Fibroblast of lung (primary cell): ENCODE measurements at regions not wholly inside any gene's neighbourhood (a gene's known extent, or its start where the extent isn't known, plus 50 kb on each side); places are given as distances from the start of the nearest gene placed in this dataset.

Source experiments
- DNase-seq, 2 donors: peaks; one replicate each; pipeline versions ENCODE4 v3.0.0 to v3.0.0-alpha.2; 2010; ENCODE audit warnings: low read depth in 2 of 2
- H2AFZ ChIP-seq: 2 replicates; pipeline ENCODE4 v1.5.1; 2012; ENCODE audit warnings: low read length, control low read depth, inconsistent platforms
- H3K27ac ChIP-seq: 2 replicates; pipeline ENCODE4 v1.5.1; 2011; ENCODE audit warnings: low read length, control low read depth; ENCODE audit not compliant: insufficient read depth
- H3K27me3 ChIP-seq: 2 replicates; pipeline ENCODE4 v1.5.1; 2011; ENCODE audit warnings: mild to moderate bottlenecking, low read length; ENCODE audit not compliant: control insufficient read depth, insufficient read depth
- H3K36me3 ChIP-seq: 2 replicates; pipeline ENCODE4 v1.5.1; 2011; ENCODE audit warnings: low read length; ENCODE audit not compliant: control insufficient read depth, insufficient read depth
- H3K4me1 ChIP-seq: 2 replicates; pipeline ENCODE4 v1.5.1; 2011; ENCODE audit warnings: low read length; ENCODE audit not compliant: control insufficient read depth, insufficient read depth; ENCODE audit errors: extremely low read depth
- H3K4me2 ChIP-seq: 2 replicates; pipeline ENCODE4 v1.5.1; 2011; ENCODE audit warnings: low read length, control low read depth; ENCODE audit not compliant: insufficient read depth; ENCODE audit errors: extremely low read depth
- H3K4me3 ChIP-seq, 4 experiments: fragments of 200-600 bp in 1 of 4; sonication (generic) in 1 of 4; replicated peaks in 1 of 4; 2 replicates each; pipeline ENCODE4 v1.5.1; 2011 to 2016; ENCODE audit warnings: low read length in 4 of 4, low read depth in 3 of 4, mild to moderate bottlenecking in 3 of 4, control low read depth in 2 of 4, inconsistent platforms in 1 of 4, mixed read lengths in 1 of 4; ENCODE audit not compliant: insufficient read depth in 1 of 4; ENCODE audit errors: control extremely low read depth in 1 of 4
- H3K79me2 ChIP-seq: 2 replicates; pipeline ENCODE4 v1.5.1; 2012; ENCODE audit warnings: mild to moderate bottlenecking, low read length, inconsistent platforms; ENCODE audit not compliant: control insufficient read depth, insufficient read depth
- H3K9ac ChIP-seq: 2 replicates; pipeline ENCODE4 v1.5.1; 2011; ENCODE audit warnings: mild to moderate bottlenecking, low read length, control low read depth; ENCODE audit not compliant: insufficient read depth
- H3K9me3 ChIP-seq: 2 replicates; pipeline ENCODE4 v1.5.1; 2012; ENCODE audit warnings: low read depth, low read length; ENCODE audit not compliant: control insufficient read depth, insufficient read depth
- H4K20me1 ChIP-seq: 2 replicates; pipeline ENCODE4 v1.5.1; 2011; ENCODE audit warnings: low read length; ENCODE audit not compliant: control insufficient read depth, insufficient read depth; ENCODE audit errors: extremely low read depth
- CTCF ChIP-seq, 2 donors: IDR thresholded peaks in 1 of 2; conservative IDR thresholded peaks in 1 of 2; 1 replicate in 1 of 2; 2 replicates in 1 of 2; pipeline ENCODE4 v1.5.1; 2011 to 2012; ENCODE audit warnings: low read length in 2 of 2, control low read depth in 1 of 2, inconsistent platforms in 1 of 2, low read depth in 1 of 2, mild to moderate bottlenecking in 1 of 2
- EZH2 ChIP-seq: IDR thresholded peaks from 2 replicates; pipeline ENCODE4 v1.5.1; 2012; ENCODE audit warnings: low read length, control low read depth, mild to moderate bottlenecking; ENCODE audit errors: missing control alignments

GRCh38 chr6:150303256-150303655 lies 65.6 kb upstream of the IYD start:
- no peak for DNase-seq
- Histone ChIP-seq H3K4me2 (no peak overlapping the region), H3K36me3 (no peaks in the 10 kb centered on the region), H3K9me3 (no peaks in the 10 kb centered on the region), H3K79me2 (no peaks in the 10 kb centered on the region), H3K4me1 (no peaks in the 10 kb centered on the region), H3K9ac (no peak overlapping the region), H4K20me1 (no peaks in the 10 kb centered on the region), H3K4me3 (no peak overlapping the region), H3K27me3 (no peaks in the 10 kb centered on the region), H2AFZ (no peak overlapping the region), H3K27ac (no peak overlapping the region)
- no peak for TF ChIP-seq CTCF (conservative IDR thresholded peaks at IDR 0.05 in 1 of 2, IDR thresholded peaks at IDR 0.05 in 1 of 2; ENCODE audit: low read depth in 1 of 2, low read length in 2 of 2)
- no peak for TF ChIP-seq EZH2

- H2AFZ ChIP-seq: no peak overlapping the region
- no peaks in the 10 kb centered on the region for H3K4me1 ChIP-seq
- H3K9me3 ChIP-seq: no peaks in the 10 kb centered on the region
- no peak overlapping the region for H3K4me2 ChIP-seq
- no peak overlapping the region for H3K27ac ChIP-seq
- H3K36me3 ChIP-seq: no peaks in the 10 kb centered on the region
- H3K27me3 ChIP-seq: no peaks in the 10 kb centered on the region
- no peak overlapping the region for H3K9ac ChIP-seq
- no peak for DNase-seq
- TF ChIP-seq EZH2: no peak
- no peak for TF ChIP-seq CTCF (conservative IDR thresholded peaks at IDR 0.05 in 1 of 2, IDR thresholded peaks at IDR 0.05 in 1 of 2; ENCODE audit: low read depth in 1 of 2, low read length in 2 of 2)
- H3K79me2 ChIP-seq: no peaks in the 10 kb centered on the region
- H4K20me1 ChIP-seq: no peaks in the 10 kb centered on the region
- H3K4me3 ChIP-seq: no peak overlapping the region
Measured at GRCh38 chr6:150304429-150304828, 64.4 kb upstream of the IYD start.

GRCh38 chr6:150306290-150306689 lies 62.5 kb upstream of the IYD start:
- H3K9me3 ChIP-seq: no peaks in the 10 kb centered on the region
- H3K4me3 ChIP-seq: no peak overlapping the region
- no peaks in the 10 kb centered on the region for H3K36me3 ChIP-seq
- DNase-seq: no peak
- no peak for TF ChIP-seq EZH2
- TF ChIP-seq CTCF (conservative IDR thresholded peaks at IDR 0.05 in 1 of 2, IDR thresholded peaks at IDR 0.05 in 1 of 2; ENCODE audit: low read depth in 1 of 2, low read length in 2 of 2): no peak
- H3K27me3 ChIP-seq: no peaks in the 10 kb centered on the region
- H3K27ac ChIP-seq: no peak overlapping the region
- H4K20me1 ChIP-seq: no peaks in the 10 kb centered on the region
- no peaks in the 10 kb centered on the region for H3K4me1 ChIP-seq
- H3K9ac ChIP-seq: no peak overlapping the region
- H2AFZ ChIP-seq: no peak overlapping the region
- no peak overlapping the region for H3K4me2 ChIP-seq
- H3K79me2 ChIP-seq: no peaks in the 10 kb centered on the region
